HG03097 (cell line): ENCODE measurements at regions not wholly inside any gene's neighbourhood (a gene's known extent, or its start where the extent isn't known, plus 50 kb on each side); places are given as distances from the start of the nearest gene placed in this dataset.
A peak's percentile ranks its signal among the peaks of the same experiment; 100 is the strongest.
"Not testable (repeated sequence)": the region's sequence is repeated elsewhere in the genome, so short reads cannot be mapped to it uniquely, and the experiment has no call there.

Source experiments
- ATAC-seq: cut with Tn5 transposase; IDR thresholded peaks from one replicate; pipeline ENCODE4 v1.9.1; 2021; ENCODE audit not compliant: unreplicated experiment, low FRiP score

DNA sequence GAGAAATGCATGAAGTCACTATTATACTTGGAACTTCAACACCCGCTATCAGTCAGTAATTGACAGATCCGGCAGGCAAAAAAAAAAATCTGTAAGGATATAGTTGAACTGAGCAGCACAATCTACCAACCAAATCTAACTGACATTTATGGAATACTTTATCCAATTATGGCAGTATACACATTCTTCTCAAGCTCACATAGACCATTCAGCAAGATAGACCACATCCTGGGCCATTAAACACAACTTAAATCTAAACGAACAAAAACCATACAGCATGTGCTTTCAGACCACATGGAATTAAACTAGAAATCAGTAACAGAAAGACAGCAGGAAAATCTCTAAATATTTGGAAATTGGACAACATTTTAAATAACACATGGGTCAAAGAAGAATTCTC is 112.7 kb downstream of the MPP7 start:
- ATAC-seq: no peak

DNA sequence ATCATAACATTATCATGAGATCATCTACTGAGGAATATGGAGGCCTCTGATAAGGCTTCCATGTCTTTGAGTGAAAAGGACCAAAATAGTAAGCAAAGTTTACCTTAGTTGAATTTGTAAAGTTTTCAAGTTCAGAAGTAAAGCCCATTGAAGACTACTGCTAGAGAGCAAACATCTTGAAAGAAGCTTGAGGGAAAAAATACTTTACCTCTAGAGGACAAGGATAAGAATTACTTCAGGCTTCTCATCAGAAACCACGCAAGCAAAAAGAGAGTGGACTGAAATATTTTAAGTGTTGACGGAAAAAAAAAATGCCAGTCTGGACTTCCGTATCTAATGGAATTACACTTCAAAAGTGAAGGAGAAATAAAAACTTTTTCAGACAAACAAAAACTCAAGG is 114.3 kb downstream of the MPP7 start:
- no peak for ATAC-seq

- ATAC-seq: no peak
These were observed 115.8 kb downstream of the MPP7 start for GRCh38 chr10:28186887-28187578.

DNA sequence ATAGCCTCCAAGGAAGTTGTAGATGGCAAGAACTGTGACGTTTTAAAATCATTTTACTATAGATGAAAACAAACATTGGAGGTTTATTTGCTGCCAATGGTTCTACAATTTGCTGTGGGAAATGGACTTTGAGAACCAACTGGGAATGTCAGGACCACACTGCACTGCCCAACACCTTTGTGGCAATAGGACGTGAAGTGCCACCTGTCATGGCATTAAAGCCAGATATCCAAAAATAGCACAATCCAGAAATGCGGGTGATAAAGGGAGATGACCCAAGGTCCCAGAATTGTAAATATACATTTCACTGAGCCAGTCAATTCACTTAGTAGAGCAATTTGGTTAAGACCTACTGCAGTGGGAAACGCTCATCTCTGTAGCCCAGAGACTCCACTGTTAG is 116.4 kb downstream of the MPP7 start:
- ATAC-seq: no peak

DNA sequence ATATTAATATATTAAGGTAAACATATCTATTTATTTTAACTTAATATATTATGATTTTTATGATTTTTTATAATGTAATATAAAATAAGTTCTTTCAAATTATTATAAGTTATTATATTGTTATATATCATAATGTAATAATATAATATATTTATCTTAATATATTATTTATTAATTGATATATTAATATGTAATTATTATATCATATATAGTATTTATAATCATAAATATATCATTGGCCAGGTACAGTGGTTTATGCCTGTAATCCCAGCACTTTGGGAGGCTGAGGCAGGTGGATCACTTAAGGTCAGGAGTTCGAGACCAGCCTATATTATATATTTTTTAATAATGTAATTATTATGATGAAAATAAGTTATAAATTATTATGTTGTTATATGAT is 118.1 kb downstream of the MPP7 start:
- no peak for ATAC-seq

DNA sequence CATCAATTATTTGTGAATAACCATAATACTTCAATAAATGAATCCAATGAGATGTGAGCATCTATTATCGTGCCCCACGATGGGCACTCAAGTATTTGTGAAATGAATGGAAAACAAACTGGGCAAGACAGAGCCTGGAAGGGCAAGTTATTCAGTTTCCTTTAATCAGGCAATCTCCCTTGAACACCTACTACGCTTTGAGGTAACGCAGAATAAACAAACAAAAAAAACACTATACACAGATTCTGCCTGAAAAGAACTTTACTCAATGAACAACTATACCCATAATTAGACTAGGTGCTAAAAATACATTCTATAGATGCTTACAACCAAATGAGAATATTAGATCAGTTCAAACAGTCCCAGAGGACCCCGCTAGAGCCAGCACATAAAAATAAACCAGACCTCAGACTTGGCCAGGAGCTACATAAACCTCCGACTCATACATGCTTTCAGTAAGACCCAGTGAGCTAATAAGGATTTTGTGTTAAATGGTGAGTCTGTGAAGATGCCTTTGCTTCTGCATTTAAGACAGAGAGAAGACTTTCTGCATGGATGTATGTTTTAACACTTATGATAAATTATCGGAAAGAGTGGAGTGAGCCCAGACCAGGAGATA is 121.3 kb downstream of the MPP7 start:
- no peak for ATAC-seq

DNA sequence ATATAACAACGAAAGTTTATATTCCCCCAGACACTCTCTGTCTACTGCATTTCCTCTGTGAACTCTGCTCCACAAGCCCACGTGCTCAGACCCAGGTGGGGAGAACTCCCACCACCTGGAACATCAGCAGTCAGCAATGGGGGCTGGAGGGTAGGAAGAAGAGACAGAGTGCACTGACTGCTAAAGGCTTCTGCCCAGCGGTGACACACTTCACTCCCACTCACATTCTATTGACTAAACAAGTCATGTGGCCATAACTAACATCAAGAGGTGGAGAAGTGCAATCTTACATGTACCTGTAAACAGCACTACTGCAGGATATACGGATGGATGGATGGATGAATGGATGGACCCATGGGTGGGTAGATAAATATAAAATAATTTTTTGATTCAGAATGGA is 122.2 kb downstream of the MPP7 start:
- no peak for ATAC-seq

DNA sequence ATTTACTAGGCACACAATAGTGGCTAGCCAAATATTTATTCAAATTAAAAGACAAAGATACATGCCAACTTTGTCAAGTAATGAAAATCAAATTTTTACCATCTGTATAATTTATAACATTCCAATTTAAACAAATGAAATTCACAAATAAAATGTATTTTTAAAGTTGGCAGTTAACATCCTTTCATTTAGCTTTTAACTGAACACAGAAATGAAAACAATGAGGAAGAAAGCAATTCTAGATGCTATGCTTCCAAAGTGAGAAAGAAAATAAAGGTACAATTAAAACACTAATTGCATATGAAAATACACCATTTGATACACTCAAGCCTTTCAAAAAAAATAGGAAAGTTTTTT is 123.1 kb downstream of the MPP7 start:
- ATAC-seq: no peak

- ATAC-seq: no peak
These were observed 123.7 kb downstream of the MPP7 start for GRCh38 chr10:28179006-28179742.

DNA sequence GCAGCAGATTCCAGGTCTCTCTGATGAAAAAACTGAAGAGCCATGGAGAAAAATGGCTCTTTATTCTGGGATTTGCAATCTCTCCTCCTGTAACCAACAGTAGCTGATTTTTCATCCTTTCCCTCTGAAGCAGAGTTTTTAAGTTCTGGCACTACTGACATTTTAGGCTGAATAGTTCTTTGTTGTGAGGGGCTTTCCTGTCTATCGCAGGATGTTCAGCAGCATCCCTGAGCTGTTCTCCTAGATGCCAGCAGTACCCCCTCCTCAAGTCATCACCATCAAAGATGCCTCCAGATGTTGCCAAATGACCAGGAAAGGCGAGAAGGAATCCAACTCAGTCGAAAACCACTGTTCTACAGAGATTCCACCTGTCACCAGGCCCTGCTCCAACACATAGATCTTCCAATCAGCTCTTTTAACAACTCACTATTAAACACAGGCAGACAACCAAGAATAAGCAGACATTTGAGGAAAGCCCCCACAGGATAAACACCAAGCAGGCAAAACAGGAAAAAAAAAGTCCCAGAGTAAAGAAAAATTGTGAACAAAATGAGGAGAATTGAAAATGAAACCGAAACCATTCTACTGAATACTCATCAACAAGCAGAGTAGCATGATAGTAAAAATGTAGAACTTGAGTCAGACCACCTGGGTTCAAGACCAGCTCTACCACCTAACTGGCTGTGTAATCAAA is 124.8 kb downstream of the MPP7 start:
- ATAC-seq: no peak

- not testable (repeated sequence) for ATAC-seq
These were observed 126.4 kb downstream of the MPP7 start for GRCh38 chr10:28176498-28176897.

DNA sequence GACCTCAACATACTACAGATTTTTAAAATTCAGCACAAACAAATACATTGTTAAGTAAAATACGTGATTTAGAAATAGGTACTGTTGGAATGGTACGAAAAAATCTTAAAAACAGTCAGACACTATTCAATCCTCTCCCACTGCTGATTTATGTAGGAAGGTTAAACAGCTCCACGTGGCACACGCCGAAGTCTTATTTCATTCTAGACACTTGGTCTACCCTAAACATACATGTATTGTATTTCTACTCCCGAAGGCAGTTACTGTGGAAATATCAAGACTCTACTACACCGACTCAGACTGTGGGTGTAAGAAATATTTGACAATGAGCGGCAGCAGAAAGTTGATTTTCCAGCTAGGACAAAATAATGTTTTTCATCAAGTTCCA is 130.6 kb downstream of the MPP7 start:
- no peak for ATAC-seq

- no peak for ATAC-seq
These were observed 131.2 kb downstream of the MPP7 start for GRCh38 chr10:28171468-28172222.

- ATAC-seq: peak; percentile 98
These were observed 133.3 kb downstream of the MPP7 start for GRCh38 chr10:28169525-28169924.

DNA sequence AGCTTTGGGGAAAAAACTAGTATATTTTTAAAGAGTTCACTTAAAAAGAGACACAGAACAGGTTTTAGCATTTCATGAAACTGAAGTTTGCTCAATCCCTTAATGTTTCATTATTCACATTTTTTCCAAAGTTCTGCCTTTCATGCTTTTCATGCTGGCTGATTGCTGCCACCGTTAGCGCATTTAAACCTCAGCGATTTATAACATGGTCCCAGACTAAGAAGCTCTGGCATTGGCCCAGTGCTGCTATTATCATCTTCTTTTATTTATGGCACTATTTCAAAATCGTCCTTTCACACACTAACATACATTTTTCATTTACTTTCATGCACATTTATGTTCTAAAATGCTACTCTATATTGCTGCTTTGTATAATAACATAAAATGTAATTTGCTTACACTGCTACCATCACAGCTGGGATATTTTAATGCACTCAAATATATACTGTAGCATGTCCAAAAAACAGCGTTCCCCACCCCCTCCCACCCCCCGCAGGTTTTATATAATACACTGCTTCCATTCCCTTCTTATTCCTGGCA is 141.9 kb downstream of the MPP7 start:
- ATAC-seq: no peak

GRCh38 chr10:28157379-28157778 is 145.5 kb downstream of the MPP7 start:
- ATAC-seq: no peak

DNA sequence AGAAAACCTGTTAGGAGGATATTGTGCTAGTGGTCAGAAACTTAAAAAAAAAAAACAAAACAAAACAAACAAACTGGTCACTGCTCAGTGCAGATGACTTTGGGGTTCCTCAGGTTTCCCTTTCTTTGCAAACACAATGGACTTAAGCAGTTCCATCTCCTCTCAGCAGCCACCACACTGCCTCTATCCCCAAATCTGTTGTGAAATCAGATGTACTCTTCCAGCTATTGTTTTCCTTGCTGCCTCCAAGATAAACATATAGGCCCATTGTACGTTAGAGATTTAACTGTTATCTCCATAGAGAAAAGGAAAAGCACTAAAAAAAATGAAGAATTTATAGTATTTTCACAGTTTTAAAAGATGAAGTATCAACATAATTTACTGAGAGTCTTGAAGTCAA is 147.1 kb downstream of the MPP7 start:
- no peak for ATAC-seq

DNA sequence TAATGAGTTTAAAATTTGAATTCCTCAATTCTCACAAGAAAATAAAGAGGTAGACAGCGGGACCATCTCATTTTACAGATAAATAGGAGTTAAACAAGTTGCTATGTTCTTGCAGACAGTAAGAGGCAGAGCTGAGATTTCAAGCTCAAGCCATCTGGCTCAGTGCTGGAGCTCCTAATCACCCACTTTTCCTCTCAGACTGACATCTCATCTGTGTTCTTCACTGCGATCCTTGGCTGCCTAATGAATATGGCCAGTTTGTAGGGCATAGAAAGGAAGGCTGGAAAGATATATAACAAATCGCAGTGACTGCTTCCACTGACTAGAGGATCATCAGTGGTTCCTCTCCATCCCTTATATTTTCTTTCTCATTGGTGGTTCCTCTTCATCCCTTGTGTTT is 151.2 kb downstream of the MPP7 start:
- ATAC-seq: no peak

- no peak for ATAC-seq
These were observed 150.9 kb upstream of the ODAD2 start for GRCh38 chr10:28149746-28150145.

GRCh38 chr10:28147706-28148105 is 148.8 kb upstream of the ODAD2 start:
- ATAC-seq: no peak
